HEK293 (cell line): ENCODE measurements at regions not wholly inside any gene's neighbourhood (a gene's known extent, or its start where the extent isn't known, plus 50 kb on each side); places are given as distances from the start of the nearest gene placed in this dataset.

ENCODE experiments used
- CTCF ChIA-PET: fragments of 350-600 bp; formaldehyde crosslinking; extraction: SDS; loops from one replicate; lab custom pipeline; 2021; ENCODE audit warnings: antibody characterized with exemption; lab: Yijun Ruan, JAX
- POLR2A ChIA-PET: fragments of 300-600 bp; formaldehyde crosslinking; extraction: SDS; loops from one replicate; lab custom pipeline; 2020; ENCODE audit warnings: antibody characterized with exemption, inconsistent platforms; lab: Yijun Ruan, JAX
- H3K27ac ChIP-seq: fragments of 200-500 bp; sonication (Bioruptor generic); 2 replicates; pipeline ENCODE4 v1.5.1; 2014; ENCODE audit warnings: low read depth, low read length, control low read depth, inconsistent platforms; ENCODE audit errors: extremely low read depth
- H3K36me3 ChIP-seq, 2 experiments: fragments of 200-500 bp in 1 of 2; sonication (Bioruptor generic) in 1 of 2; 1 replicate in 1 of 2; 2 replicates in 1 of 2; pipeline ENCODE4 v1.5.1; 2014 to 2017; ENCODE audit warnings: inconsistent platforms in 2 of 2, low read length in 2 of 2; ENCODE audit not compliant: control insufficient read depth in 2 of 2, insufficient read depth in 1 of 2
- H3K4me1 ChIP-seq: fragments of 200-500 bp; sonication (Bioruptor generic); 2 replicates; pipeline ENCODE4 v1.5.1; 2014; ENCODE audit warnings: mild to moderate bottlenecking, low read length, inconsistent platforms; ENCODE audit not compliant: control insufficient read depth, insufficient read depth
- H3K4me3 ChIP-seq: 2 replicates; pipeline ENCODE4 v1.5.1; 2011; ENCODE audit warnings: low read depth, mild to moderate bottlenecking, control low read depth, low read length, moderate library complexity
- H3K9me3 ChIP-seq: fragments of 200-500 bp; sonication (Bioruptor generic); 2 replicates; pipeline ENCODE4 v1.5.1; 2014; ENCODE audit warnings: low read depth, low read length, inconsistent platforms; ENCODE audit not compliant: control insufficient read depth, insufficient read depth
- IKZF3 ChIP-seq: fragments of 450-650 bp; IDR thresholded peaks from 2 replicates; pipeline ENCODE4 v1.5.0; 2018; ENCODE audit warnings: missing biosample characterization, mild to moderate bottlenecking, missing genetic modification characterization, moderate library complexity
- KLF9 ChIP-seq: fragments of 450-650 bp; formaldehyde crosslinking; IDR thresholded peaks from 2 replicates; pipeline ENCODE4 v1.5.1; 2016; ENCODE audit warnings: missing biosample characterization, missing genetic modification characterization, low read depth
- MZF1 ChIP-seq: fragments of 450-650 bp; formaldehyde crosslinking; IDR thresholded peaks from 2 replicates; pipeline ENCODE4 v1.5.1; 2017; ENCODE audit warnings: missing biosample characterization, missing genetic modification characterization, borderline replicate concordance
- OVOL3 ChIP-seq: fragments of 450-650 bp; formaldehyde crosslinking; IDR thresholded peaks from 2 replicates; pipeline ENCODE4 v1.5.1; 2016; ENCODE audit warnings: missing biosample characterization, missing genetic modification characterization
- SETDB1 ChIP-seq: IDR thresholded peaks from one replicate; pipeline ENCODE4 v1.6.1; 2017; ENCODE audit warnings: mild to moderate bottlenecking, low read length, moderate library complexity, mixed read lengths; ENCODE audit not compliant: insufficient read length
- ZBTB20 ChIP-seq: fragments of 450-650 bp; formaldehyde crosslinking; IDR thresholded peaks from 2 replicates; pipeline ENCODE4 v1.5.1; 2016; ENCODE audit warnings: missing biosample characterization, missing genetic modification characterization
- ZBTB8A ChIP-seq: fragments of 450-650 bp; formaldehyde crosslinking; IDR thresholded peaks from 2 replicates; pipeline ENCODE4 v1.5.1; 2016; ENCODE audit warnings: missing biosample characterization, missing genetic modification characterization
- ZEB2 ChIP-seq: fragments of 450-650 bp; formaldehyde crosslinking; IDR thresholded peaks from 2 replicates; pipeline ENCODE4 v1.5.1; 2016; ENCODE audit warnings: missing biosample characterization, missing genetic modification characterization
- ZFP3 ChIP-seq: fragments of 450-650 bp; formaldehyde crosslinking; IDR thresholded peaks from 2 replicates; pipeline ENCODE4 v1.5.1; 2016; ENCODE audit warnings: low read depth, missing biosample characterization, missing genetic modification characterization
- ZIC2 ChIP-seq: fragments of 450-650 bp; formaldehyde crosslinking; IDR thresholded peaks from 2 replicates; pipeline ENCODE4 v1.5.1; 2016; ENCODE audit warnings: missing biosample characterization, missing genetic modification characterization
- ZNF239 ChIP-seq: fragments of 450-650 bp; formaldehyde crosslinking; IDR thresholded peaks from 2 replicates; pipeline ENCODE4 v1.5.1; 2016; ENCODE audit warnings: missing biosample characterization, missing genetic modification characterization
- ZNF266 ChIP-seq: fragments of 450-650 bp; formaldehyde crosslinking; IDR thresholded peaks from 2 replicates; pipeline ENCODE4 v1.5.1; 2016; ENCODE audit warnings: missing biosample characterization, missing genetic modification characterization, low read depth
- ZNF335 ChIP-seq: fragments of 450-650 bp; formaldehyde crosslinking; conservative IDR thresholded peaks from 2 replicates; pipeline ENCODE4 v1.5.1; 2016; ENCODE audit warnings: missing biosample characterization, missing genetic modification characterization
- ZNF350 ChIP-seq: fragments of 450-650 bp; formaldehyde crosslinking; IDR thresholded peaks from 2 replicates; pipeline ENCODE4 v1.5.0; 2017; ENCODE audit warnings: missing biosample characterization, mild to moderate bottlenecking, missing genetic modification characterization
- ZNF354C ChIP-seq: fragments of 450-650 bp; formaldehyde crosslinking; IDR thresholded peaks from 2 replicates; pipeline ENCODE4 v1.5.1; 2016; ENCODE audit warnings: missing biosample characterization, missing genetic modification characterization, low read depth, borderline replicate concordance
- ZNF391 ChIP-seq: fragments of 450-650 bp; formaldehyde crosslinking; IDR thresholded peaks from 2 replicates; pipeline ENCODE4 v1.5.1; 2016; ENCODE audit warnings: low read depth, missing biosample characterization, missing genetic modification characterization, borderline replicate concordance
- ZNF404 ChIP-seq: fragments of 450-650 bp; formaldehyde crosslinking; IDR thresholded peaks from 2 replicates; pipeline ENCODE4 v1.5.1; 2017; ENCODE audit warnings: missing biosample characterization, missing genetic modification characterization
- ZNF416 ChIP-seq: fragments of 450-650 bp; formaldehyde crosslinking; IDR thresholded peaks from 2 replicates; pipeline ENCODE4 v1.5.1; 2016; ENCODE audit warnings: missing biosample characterization, missing genetic modification characterization
- ZNF449 ChIP-seq: fragments of 450-650 bp; formaldehyde crosslinking; IDR thresholded peaks from 2 replicates; pipeline ENCODE4 v1.5.1; 2017; ENCODE audit warnings: missing biosample characterization, mild to moderate bottlenecking, missing genetic modification characterization, moderate library complexity
- ZNF518A ChIP-seq: fragments of 450-650 bp; formaldehyde crosslinking; conservative IDR thresholded peaks from 2 replicates; pipeline ENCODE4 v1.5.1; 2016; ENCODE audit warnings: low read depth, missing biosample characterization, missing genetic modification characterization
- ZNF621 ChIP-seq: fragments of 450-650 bp; formaldehyde crosslinking; IDR thresholded peaks from 2 replicates; pipeline ENCODE4 v1.5.1; 2017; ENCODE audit warnings: missing biosample characterization, missing genetic modification characterization
- ZNF624 ChIP-seq: fragments of 450-650 bp; formaldehyde crosslinking; IDR thresholded peaks from 2 replicates; pipeline ENCODE4 v1.5.1; 2017; ENCODE audit warnings: missing biosample characterization, missing genetic modification characterization
- ZNF670 ChIP-seq: fragments of 450-650 bp; formaldehyde crosslinking; IDR thresholded peaks from 2 replicates; pipeline ENCODE4 v1.5.1; 2016; ENCODE audit warnings: missing biosample characterization, missing genetic modification characterization, low read depth
- ZNF692 ChIP-seq: fragments of 450-650 bp; formaldehyde crosslinking; IDR thresholded peaks from 2 replicates; pipeline ENCODE4 v1.5.1; 2016; ENCODE audit warnings: missing biosample characterization, missing genetic modification characterization
- ZNF747 ChIP-seq: fragments of 450-650 bp; formaldehyde crosslinking; IDR thresholded peaks from 2 replicates; pipeline ENCODE4 v1.5.1; 2016; ENCODE audit warnings: missing biosample characterization, missing genetic modification characterization
- ZNF791 ChIP-seq: fragments of 450-650 bp; formaldehyde crosslinking; IDR thresholded peaks from 2 replicates; pipeline ENCODE4 v1.5.1; 2016; ENCODE audit warnings: missing biosample characterization, missing genetic modification characterization
- ZNF843 ChIP-seq: fragments of 450-650 bp; formaldehyde crosslinking; IDR thresholded peaks from 2 replicates; pipeline ENCODE4 v1.5.1; 2016; ENCODE audit warnings: missing biosample characterization, missing genetic modification characterization
- ZSCAN5A ChIP-seq: fragments of 450-650 bp; formaldehyde crosslinking; IDR thresholded peaks from 2 replicates; pipeline ENCODE4 v1.5.1; 2016; ENCODE audit warnings: missing biosample characterization, missing genetic modification characterization

- no peak for TF ChIP-seq MZF1 (tag by site-specific recombination)
- TF ChIP-seq ZNF791, result no peak
- peak; percentile 54; the same call in 1 of the 2 replicates for TF ChIP-seq ZBTB20
- TF ChIP-seq ZNF266 (tag by site-specific recombination), result peak; percentile 99
- TF ChIP-seq IKZF3, result peak; percentile 22; the same call in 1 of the 2 replicates
- no peak for TF ChIP-seq ZNF843 (tag by site-specific recombination)
- TF ChIP-seq OVOL3, result no peak
- no peak for TF ChIP-seq ZBTB8A
- TF ChIP-seq ZNF692 (tag by site-specific recombination), result no peak
- TF ChIP-seq ZNF518A (tag by site-specific recombination), result peak; percentile 45; the same call in 1 of the 2 replicates
- TF ChIP-seq ZNF449 (tag by site-specific recombination), result no peak
- TF ChIP-seq ZIC2 (tag by site-specific recombination), result peak; percentile 29; the same call in 1 of the 2 replicates
- TF ChIP-seq ZEB2 (tag by site-specific recombination), result no peak
- TF ChIP-seq SETDB1, result peak; percentile 14
Observed at GRCh38 chr15:92521624-92522008, 127.9 kb downstream of the ST8SIA2 start (continued).

- no peak overlapping the region for H3K4me3 ChIP-seq
- H3K36me3 ChIP-seq, result no peaks in the 10 kb centered on the region
- no peaks in the 10 kb centered on the region for H3K9me3 ChIP-seq
- no peak overlapping the region for H3K27ac ChIP-seq
- POLR2A ChIA-PET, result interaction anchor here (1.3 kb wide), 1 partner anchor 194 kb away, joined by 9 read pairs; no protein-coding TSS in a partner anchor
- CTCF ChIA-PET, result interaction anchor here (0.6 to 2.8 kb wide), 22 partner anchors 10 to 952 kb away, joined by 3 to 23 read pairs (median 3); no protein-coding TSS in a partner anchor
- no peaks in the 10 kb centered on the region; the same call in 1 of the 2 replicates for H3K4me1 ChIP-seq
- TF ChIP-seq ZNF670 (tag by site-specific recombination) (no peak), ZNF404 (tag by site-specific recombination) (no peak), ZNF335 (no peak), ZNF621 (tag by site-specific recombination) (no peak), ZNF354C (tag by site-specific recombination) (no peak), ZNF391 (tag by site-specific recombination) (no peak), ZSCAN5A (tag by site-specific recombination) (no peak), ZNF747 (tag by site-specific recombination) (no peak), ZFP3 (no peak), ZNF239 (tag by site-specific recombination) (no peak), KLF9 (tag by site-specific recombination) (no peak), ZNF416 (no peak), ZNF350 (no peak), ZNF624 (tag by site-specific recombination) (no peak), OVOL3 (no peak)
Observed at GRCh38 chr15:92520914-92521623, 127.4 kb downstream of the ST8SIA2 start.
